MG63 (cell line): ENCODE measurements at regions not wholly inside any gene's neighbourhood (a gene's known extent, or its start where the extent isn't known, plus 50 kb on each side); places are given as distances from the start of the nearest gene placed in this dataset.

Source experiments
- DNase-seq: peaks from one replicate; pipeline ENCODE4 v3.0.0-alpha.2; 2020
- H3K27me3 ChIP-seq: fragments of 250-450 bp; sonication (Bioruptor Pico); 2 replicates; pipeline ENCODE4 v1.5.1; 2020; ENCODE audit warnings: mild to moderate bottlenecking, moderate library complexity
- H3K36me3 ChIP-seq: fragments of 250-450 bp; sonication (Bioruptor Pico); 2 replicates; pipeline ENCODE4 v1.5.1; 2020; ENCODE audit warnings: mild to moderate bottlenecking, moderate library complexity
- H3K4me3 ChIP-seq: fragments of 250-450 bp; sonication (Bioruptor Pico); 2 replicates; pipeline ENCODE4 v1.5.1; 2020; ENCODE audit warnings: mild to moderate bottlenecking, moderate library complexity
- H3K9me3 ChIP-seq: fragments of 250-450 bp; sonication (Bioruptor Pico); 2 replicates; pipeline ENCODE4 v1.5.1; 2020; ENCODE audit warnings: mild to moderate bottlenecking, moderate library complexity

DNA sequence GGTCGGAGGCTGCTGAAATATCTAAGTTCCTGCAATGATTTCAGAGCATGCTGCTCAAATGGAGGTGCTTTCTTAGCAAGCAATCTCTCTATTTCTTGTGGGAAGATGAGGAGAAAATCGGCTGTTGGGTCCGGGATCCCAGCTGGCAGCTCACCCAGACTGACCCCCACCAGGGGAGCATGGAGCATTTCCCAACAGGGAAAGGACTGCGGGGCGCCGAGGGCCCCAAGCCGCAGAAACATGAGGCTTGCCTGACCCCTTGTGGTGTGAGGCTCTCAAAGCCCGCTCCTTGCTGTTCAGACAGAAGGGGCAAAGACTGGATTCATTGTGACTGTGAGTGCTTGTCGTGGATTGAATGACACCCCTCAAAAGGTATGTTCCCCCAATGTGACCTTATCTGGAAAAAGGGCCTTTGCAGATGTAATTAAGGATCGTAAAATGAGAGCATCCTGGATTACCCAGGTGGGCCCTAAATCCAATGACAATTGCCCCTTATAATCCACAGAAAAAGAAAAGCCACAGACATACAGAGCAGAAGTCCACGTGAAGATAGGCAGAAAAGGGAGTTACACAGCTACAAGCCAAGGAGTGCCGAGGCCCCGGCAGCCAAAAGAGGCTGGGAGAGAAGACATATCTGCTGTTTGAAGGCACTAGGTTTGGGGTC lies 116.3 kb upstream of the VASH1 start:
- Histone ChIP-seq H3K27me3 (no peaks in the 10 kb centered on the region), H3K36me3 (no peaks in the 10 kb centered on the region), H3K4me3 (no peak overlapping the region), H3K9me3 (no peaks in the 10 kb centered on the region)
- peak; percentile 11 for DNase-seq

DNA sequence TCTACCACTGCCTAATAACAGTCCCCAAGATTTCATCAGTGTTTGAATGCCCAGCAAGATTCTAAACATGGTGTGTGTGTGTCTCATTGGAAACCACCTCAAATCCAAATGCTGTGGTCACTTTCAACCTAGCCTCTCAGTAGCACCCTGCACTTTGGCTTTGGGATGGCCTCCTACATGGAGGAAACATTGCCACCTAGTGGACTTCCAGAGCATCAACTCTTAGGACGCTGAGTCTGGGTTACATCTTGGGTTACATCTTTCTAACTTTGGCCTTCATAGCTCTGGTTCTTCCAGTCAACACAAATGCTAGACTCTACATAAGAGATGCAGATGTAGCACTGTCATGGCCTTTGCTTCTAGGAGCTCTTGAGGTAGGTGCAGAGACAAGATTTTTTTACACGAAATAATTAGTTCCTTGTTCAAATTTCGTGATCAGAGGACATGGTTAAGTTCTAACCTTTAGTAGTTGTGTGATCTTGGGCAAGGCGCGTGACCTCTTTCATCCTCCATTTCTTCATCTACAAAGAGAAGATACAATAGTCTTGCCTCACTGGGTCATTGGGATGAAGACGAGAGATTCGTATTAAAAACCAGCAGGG lies 113.5 kb upstream of the VASH1 start:
- Histone ChIP-seq H3K4me3 (no peak overlapping the region), H3K9me3 (no peaks in the 10 kb centered on the region), H3K36me3 (no peaks in the 10 kb centered on the region), H3K27me3 (no peaks in the 10 kb centered on the region)
- DNase-seq = no peak

DNA sequence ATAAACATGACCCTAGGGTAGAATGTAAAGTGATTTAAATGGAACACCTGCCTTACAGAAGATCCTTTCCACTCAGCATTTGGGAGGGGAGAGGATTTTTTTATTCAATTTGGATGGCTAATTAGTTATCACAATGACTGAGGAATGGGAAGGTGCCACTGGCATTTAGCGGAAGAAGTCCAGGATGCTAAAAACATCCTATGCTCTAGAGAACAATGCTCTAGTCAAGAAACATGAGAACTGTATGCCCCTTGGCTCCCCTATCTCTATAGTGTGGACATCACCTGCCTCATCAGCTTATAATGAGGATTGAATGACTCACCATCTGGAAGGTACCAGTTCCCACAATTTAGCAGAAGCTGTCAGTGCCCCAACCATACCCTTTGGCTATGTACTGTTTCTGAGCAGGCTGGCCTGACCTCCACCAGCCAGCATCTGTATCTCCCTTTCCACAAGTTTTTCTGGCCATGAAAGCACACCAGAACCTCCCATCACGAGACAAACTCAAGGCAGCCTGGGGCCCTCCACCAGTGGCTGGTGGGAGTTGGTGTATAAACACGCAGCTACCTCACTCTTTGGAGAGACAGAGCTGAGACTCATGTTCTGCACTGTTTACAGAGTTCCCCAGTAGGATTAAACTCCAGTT lies 109.7 kb upstream of the VASH1 start:
- no peaks in the 10 kb centered on the region for H3K36me3 ChIP-seq
- no peaks in the 10 kb centered on the region for H3K27me3 ChIP-seq
- no peak for DNase-seq
- H3K4me3 ChIP-seq = no peak overlapping the region
- no peaks in the 10 kb centered on the region for H3K9me3 ChIP-seq

DNA sequence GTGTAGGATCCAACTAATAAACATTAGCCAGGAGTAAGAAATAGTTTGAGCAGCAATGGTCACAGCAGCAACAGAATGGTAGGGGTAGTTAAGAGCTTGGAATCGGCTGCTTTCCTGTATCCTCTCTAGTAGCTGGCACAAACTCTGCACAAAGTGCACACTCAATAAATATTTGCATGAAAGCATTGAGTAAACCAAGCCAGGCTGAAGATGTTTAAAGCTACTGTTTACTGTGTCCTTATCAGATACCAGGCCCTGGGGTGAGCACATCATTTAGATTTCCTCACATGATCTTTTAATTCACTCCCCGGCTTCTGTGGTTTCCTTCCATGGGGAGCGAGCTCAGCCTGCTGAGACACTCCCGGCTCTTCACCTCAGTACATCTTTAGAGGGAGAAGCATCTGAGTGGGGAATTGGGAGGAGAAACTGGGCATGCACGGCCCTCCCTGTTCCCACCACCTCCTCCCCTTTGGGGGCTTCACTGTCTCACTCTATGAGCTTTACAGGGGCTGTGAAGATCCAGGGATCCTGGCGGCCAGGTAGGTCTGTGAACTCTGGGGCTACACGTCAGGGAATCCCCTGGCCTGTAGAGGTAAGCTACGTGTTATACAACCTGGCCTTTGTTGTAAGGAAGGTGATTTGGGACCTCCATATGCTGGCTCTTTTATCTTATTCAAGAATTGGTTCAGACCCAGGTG lies 107.2 kb upstream of the VASH1 start:
- H3K4me3 ChIP-seq = no peak overlapping the region
- H3K9me3 ChIP-seq = no peaks in the 10 kb centered on the region
- no peaks in the 10 kb centered on the region for H3K36me3 ChIP-seq
- no peaks in the 10 kb centered on the region for H3K27me3 ChIP-seq
- no peak for DNase-seq

DNA sequence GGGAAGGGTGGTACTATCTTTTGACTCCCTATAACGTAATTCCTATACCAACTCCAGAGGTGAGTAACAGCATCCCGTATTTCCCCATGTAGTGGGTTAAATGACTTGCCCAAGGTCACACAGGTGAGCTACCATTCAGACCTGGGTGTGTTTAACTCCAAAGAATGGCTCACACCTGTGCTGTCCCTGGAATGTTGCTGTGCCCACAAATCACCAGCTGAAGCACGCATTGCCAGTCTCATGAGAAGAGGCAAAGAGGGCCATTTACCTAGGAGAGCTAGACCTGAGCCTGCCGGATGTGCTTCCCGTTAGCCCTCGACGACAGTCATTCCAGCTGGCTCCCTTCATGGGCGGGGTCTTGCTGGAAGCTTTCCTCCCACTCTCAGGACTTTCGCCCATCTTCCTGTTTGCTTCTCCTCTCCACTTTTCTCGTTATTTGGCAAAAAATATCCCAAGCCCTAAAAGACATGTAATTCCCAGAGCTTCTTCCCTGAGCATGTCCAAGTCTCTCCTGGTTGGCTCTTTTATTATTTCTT lies 106.6 kb upstream of the VASH1 start:
- no peak overlapping the region for H3K4me3 ChIP-seq
- no peaks in the 10 kb centered on the region for H3K36me3 ChIP-seq
- H3K27me3 ChIP-seq = no peaks in the 10 kb centered on the region
- H3K9me3 ChIP-seq = no peaks in the 10 kb centered on the region
- no peak for DNase-seq

DNA sequence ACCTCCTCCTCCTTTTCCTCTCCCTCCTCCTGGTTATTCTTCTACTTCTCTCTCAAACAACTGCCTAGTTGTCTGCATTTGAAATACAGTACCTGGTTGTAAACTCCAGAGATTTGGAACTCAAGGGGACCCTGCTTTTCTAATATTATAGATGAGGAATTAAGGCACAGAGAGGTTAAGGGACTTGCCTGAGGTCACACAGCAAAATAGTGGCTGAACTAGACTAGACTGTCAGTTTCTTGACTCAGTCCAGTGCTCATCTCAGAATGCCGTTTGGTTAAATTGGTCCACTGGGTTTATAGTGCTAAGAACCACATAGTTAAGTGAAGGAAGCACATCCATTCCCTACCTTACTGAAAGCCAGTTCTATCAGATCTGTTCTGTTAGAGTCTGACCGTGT lies 105.9 kb upstream of the VASH1 start:
- Histone ChIP-seq H3K36me3 (no peaks in the 10 kb centered on the region), H3K9me3 (no peaks in the 10 kb centered on the region), H3K27me3 (no peaks in the 10 kb centered on the region), H3K4me3 (no peak overlapping the region)
- DNase-seq = no peak

DNA sequence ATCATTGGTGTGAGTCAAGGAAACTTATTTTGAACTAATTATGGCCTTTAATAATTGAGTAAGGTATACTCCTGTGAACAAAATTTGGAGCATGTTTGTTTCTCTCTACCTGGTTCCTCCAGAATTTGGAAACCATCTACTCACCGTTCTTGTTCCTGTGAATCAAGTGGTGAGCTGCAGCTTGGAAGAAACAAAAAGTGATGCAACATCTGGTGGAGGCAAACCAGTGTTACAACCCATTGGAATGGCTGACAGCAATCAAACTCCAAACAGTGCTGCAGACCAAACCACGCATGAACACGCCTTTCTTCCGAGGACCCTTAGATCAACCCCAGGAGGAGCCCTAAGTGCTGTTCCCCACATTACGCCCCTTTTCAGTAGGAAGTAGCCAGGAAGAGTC lies 104.7 kb upstream of the VASH1 start:
- Histone ChIP-seq H3K36me3 (no peaks in the 10 kb centered on the region), H3K4me3 (no peak overlapping the region), H3K27me3 (no peaks in the 10 kb centered on the region), H3K9me3 (no peaks in the 10 kb centered on the region)
- no peak for DNase-seq

DNA sequence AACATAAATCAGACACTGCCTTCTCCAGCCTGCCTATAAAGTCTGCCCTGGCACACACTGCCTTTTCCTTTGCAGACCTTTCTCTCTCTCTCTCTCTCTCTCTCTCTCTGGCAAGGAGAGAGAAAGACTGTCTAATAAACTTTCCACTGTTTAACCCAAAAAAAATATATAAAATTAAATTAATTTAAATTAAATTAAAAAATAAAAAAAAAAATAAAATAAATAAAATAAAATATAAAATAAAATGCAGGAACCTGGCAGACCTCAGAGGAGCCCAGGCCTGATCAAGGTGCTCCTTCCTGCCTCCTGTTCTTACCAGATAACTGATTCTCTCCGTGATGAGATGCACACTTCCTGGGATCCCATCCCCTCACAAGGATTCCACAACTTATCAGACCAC lies 103.9 kb upstream of the VASH1 start:
- DNase-seq = no peak
- H3K27me3 ChIP-seq = no peaks in the 10 kb centered on the region
- H3K36me3 ChIP-seq = no peaks in the 10 kb centered on the region
- H3K9me3 ChIP-seq = no peaks in the 10 kb centered on the region
- no peak overlapping the region for H3K4me3 ChIP-seq

DNA sequence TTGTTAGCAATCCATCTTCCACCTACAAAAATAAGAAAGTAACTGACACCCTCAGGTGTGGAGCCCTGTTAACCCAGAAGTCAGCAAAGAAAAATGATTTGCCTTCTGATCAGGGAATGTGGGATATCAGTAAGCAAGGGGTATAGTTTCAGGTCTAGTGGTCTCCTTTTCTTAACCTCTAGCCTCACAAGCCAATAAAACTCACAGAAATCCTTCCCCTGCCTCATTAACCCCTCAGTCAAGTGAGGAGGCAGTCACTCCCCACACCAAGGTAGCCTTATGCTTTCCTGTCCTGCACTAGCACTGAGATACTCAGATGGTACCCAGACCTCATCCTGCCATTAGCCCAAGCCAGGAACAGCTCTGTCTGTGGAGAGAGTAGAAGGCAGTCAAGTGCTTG lies 103.4 kb upstream of the VASH1 start:
- Histone ChIP-seq H3K4me3 (no peak overlapping the region), H3K9me3 (no peaks in the 10 kb centered on the region), H3K27me3 (no peaks in the 10 kb centered on the region), H3K36me3 (no peaks in the 10 kb centered on the region)
- no peak for DNase-seq

DNA sequence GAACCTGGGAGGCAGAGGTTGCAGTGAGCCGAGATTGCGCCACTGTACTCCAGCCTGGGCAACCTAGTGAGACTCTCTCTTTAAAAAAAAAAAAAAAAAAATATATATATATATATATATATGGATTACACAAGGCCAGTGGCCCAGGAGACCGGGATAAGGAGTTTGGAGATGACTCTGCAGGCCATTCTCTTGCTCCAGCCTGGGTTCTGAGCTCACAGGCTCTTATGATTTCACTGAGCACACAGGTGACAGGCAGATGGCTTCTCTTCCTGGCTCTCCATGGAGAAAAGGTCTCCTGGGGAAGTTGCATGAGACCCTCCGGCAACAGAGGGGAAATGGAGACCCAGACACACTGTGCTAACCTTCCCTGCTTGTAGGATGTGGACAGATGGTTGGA lies 98.7 kb upstream of the VASH1 start:
- no peaks in the 10 kb centered on the region for H3K27me3 ChIP-seq
- H3K36me3 ChIP-seq = no peaks in the 10 kb centered on the region
- H3K9me3 ChIP-seq = no peaks in the 10 kb centered on the region
- no peak for DNase-seq
- H3K4me3 ChIP-seq = no peak overlapping the region

DNA sequence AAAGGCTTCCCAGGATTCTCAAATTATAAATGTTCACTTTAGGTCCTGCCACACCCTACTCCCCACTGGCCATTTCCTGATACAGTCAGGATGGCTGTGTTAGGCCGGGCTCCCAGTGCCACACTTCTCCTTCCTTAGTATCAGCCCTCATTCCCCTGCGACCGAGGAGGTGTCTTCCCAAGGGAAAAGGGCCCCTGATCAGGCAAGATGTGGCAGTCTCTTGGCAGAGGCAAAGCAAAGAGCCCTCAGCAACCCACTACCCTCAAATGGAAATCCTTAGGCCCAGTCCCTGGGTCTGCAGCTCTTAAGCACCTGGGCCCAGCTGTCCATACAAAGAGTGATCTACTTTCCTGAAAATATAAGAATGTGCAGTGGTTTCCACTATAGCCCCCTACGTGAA lies 96.5 kb upstream of the VASH1 start:
- no peak for DNase-seq
- Histone ChIP-seq H3K4me3 (no peak overlapping the region), H3K36me3 (no peaks in the 10 kb centered on the region)

DNA sequence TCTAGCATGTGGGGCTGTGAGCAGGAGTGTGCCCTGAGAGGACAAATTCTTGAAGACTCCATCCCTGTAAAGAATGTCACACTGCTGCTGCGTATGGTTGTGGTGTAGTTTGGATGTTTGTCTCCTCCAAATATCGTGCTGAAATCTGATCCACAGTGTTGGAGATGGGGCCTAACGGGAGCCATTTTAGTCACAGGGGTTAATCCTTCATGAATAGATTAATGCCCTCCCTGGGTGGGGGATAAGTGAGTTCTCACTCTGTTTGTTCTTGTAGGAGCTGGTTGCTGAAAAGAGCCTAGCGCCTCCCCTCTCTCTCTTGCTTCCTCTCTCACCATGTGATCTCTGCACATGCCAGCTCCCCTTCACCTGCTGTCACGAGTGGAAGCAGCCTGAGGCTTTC lies 94.5 kb upstream of the VASH1 start:
- Histone ChIP-seq H3K27me3 (no peaks in the 10 kb centered on the region), H3K9me3 (no peaks in the 10 kb centered on the region), H3K4me3 (no peak overlapping the region), H3K36me3 (no peaks in the 10 kb centered on the region)
- DNase-seq = no peak

More for the DNA sequence above, 96.5 kb upstream of the VASH1 start:
- H3K9me3 ChIP-seq = no peaks in the 10 kb centered on the region
- no peaks in the 10 kb centered on the region for H3K27me3 ChIP-seq

DNA sequence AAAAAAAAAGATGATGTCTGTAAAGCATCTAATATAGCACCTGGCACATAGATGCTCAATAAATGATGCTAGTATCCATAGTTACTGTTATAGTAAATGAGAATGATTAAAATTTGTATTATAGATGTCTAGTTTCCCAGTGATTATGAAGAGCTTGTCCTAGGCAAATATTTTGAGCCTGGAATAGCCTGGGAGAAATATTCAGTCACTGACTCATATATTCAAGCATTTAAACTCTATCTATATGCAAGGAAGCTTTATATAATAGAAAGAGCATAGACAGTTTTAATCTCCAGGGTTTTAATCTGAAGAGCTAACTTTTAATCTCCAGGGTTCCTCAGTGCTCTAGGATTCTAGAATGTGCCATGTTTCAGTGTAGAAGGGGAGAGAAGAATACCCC lies 91.5 kb upstream of the VASH1 start:
- no peaks in the 10 kb centered on the region for H3K9me3 ChIP-seq
- no peak for DNase-seq
- no peaks in the 10 kb centered on the region for H3K36me3 ChIP-seq
- no peaks in the 10 kb centered on the region for H3K27me3 ChIP-seq
- no peak overlapping the region for H3K4me3 ChIP-seq

DNA sequence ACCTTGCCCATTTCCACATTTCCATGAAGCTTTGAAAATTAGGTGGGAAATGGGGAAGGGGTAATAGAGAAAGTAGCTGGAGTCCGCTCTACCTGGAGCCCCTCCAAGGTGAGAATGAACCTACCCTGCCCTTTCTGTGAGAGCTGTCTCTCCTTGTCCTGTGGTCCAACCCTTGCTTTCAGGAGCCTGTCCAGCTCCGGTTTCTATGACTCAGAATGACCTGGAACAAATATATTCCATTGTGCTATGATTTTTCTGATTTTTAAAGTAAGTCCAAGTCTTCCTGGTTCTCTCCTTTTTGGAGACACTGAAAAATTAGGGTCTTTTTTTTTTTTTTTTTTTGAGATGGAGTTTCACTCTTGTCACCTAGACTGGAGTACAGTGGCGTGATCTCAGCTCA lies 89.1 kb upstream of the VASH1 start:
- H3K4me3 ChIP-seq = no peak overlapping the region
- no peaks in the 10 kb centered on the region for H3K36me3 ChIP-seq
- H3K9me3 ChIP-seq = no peaks in the 10 kb centered on the region
- no peak for DNase-seq
- no peaks in the 10 kb centered on the region for H3K27me3 ChIP-seq

DNA sequence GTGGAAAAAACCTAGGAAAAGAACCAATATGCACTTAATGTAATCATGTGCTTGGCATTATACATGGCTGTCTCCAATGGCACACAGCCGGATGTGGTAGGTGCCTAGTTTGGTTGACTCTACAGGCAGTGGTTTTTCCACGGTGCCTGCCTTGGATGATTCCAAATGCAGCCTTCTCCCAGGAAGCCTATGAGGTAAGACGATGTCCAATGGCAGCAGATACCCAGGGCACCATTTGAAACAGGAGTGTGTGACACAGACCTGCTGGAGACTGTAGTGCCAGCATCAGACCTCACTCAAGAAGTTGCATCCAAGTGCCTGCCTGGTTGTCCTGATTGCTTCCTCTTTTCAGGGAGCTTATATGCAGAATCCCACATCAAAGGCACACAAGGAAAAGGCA lies 88.0 kb upstream of the VASH1 start:
- H3K36me3 ChIP-seq = no peaks in the 10 kb centered on the region
- no peaks in the 10 kb centered on the region for H3K9me3 ChIP-seq
- no peaks in the 10 kb centered on the region for H3K27me3 ChIP-seq
- DNase-seq = no peak
- no peak overlapping the region for H3K4me3 ChIP-seq

DNA sequence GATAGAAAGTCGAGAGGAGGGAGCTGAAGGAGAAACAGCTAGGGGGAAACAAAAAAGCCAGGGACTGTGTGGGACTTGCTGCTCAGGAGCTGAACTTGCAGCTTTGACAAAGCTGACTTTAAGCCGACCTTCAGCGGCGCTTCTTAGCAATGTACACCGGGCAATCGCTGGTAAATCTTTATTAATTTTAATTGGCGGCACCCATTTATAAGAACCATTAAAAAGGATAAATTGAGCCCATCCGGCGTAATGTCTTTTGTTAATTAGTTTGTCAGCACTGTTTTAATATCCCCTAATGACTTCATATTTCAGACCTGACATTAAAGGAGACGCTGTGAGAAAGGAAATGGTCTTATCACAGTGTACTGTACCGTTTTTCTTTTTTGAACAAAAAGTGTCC lies 86.2 kb upstream of the VASH1 start:
- Histone ChIP-seq H3K9me3 (no peaks in the 10 kb centered on the region), H3K27me3 (no peaks in the 10 kb centered on the region), H3K4me3 (no peak overlapping the region), H3K36me3 (no peaks in the 10 kb centered on the region)
- DNase-seq = no peak

DNA sequence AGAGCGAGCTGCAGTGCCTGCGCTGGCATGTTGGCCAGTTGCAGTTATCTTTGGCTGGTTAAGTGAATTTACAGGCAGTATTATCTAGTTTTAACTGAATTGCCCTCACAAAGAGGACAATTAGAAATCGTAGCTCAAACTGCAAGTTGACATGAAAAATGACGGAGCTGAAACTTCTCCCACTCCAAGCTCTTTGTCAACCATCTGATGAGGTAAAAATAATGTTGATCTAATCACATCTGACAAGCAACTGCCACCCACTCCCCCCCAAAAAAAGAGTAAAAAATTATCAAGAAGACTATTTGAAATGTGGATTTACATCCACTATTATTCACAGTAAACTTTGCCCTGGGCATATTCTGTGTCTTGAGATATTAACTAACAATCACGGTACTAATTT lies 84.7 kb upstream of the VASH1 start:
- H3K9me3 ChIP-seq = no peaks in the 10 kb centered on the region
- H3K4me3 ChIP-seq = no peak overlapping the region
- DNase-seq = no peak
- no peaks in the 10 kb centered on the region for H3K27me3 ChIP-seq
- H3K36me3 ChIP-seq = no peaks in the 10 kb centered on the region
